Ascending aorta (tissue), 2 donors: ENCODE measurements at regions not wholly inside any gene's neighbourhood (a gene's known extent, or its start where the extent isn't known, plus 50 kb on each side); places are given as distances from the start of the nearest gene placed in this dataset.

Experiments
- DNase-seq, 2 donors: peaks; one replicate each; pipeline ENCODE4 v3.0.0-alpha.2; 2019; ENCODE audit warnings: low spot score in 2 of 2
- H3K27ac ChIP-seq, 2 donors: fragments of 200-600 bp; sonication (generic); one replicate each; pipeline ENCODE4 v1.5.1; 2016 to 2017; ENCODE audit warnings: mild to moderate bottlenecking in 1 of 2
- H3K27me3 ChIP-seq: fragments of 200-600 bp; sonication (generic); one replicate; pipeline ENCODE4 v1.5.1; 2017
- H3K36me3 ChIP-seq, 2 donors: fragments of 200-600 bp; sonication (generic); one replicate each; pipeline ENCODE4 v1.5.1; 2016
- H3K4me1 ChIP-seq, 2 donors: fragments of 200-600 bp; sonication (generic); one replicate each; pipeline ENCODE4 v1.5.1; 2016 to 2017; ENCODE audit warnings: mild to moderate bottlenecking in 1 of 2
- H3K4me3 ChIP-seq, 2 donors: fragments of 200-600 bp; sonication (generic); one replicate each; pipeline ENCODE4 v1.5.1; 2016 to 2017; ENCODE audit warnings: mild to moderate bottlenecking in 1 of 2
- H3K9me3 ChIP-seq, 2 donors: fragments of 200-600 bp; sonication (generic); one replicate each; pipeline ENCODE4 v1.5.1; 2016
- CTCF ChIP-seq, 3 experiments: fragments of 200-600 bp in 2 of 3; fragments of 450-650 bp in 1 of 3; sonication (generic) in 2 of 3; IDR thresholded peaks; one replicate each; pipeline ENCODE4 v1.5.1; 2016 to 2019; ENCODE audit warnings: antibody characterized with exemption in 3 of 3, mild to moderate bottlenecking in 1 of 3, moderate library complexity in 1 of 3
- intact Hi-C: fragments of 100-400 bp; cut with DNase I; formaldehyde crosslinking; loops from one replicate; pipeline ENCODE4 v1.15.1; 2023

- no peak overlapping the region for H3K4me3 ChIP-seq
- intact Hi-C loops = no loop called here
- no peaks in the 10 kb centered on the region for H3K27me3 ChIP-seq
- no peaks in the 10 kb centered on the region for H3K36me3 ChIP-seq
- H3K4me1 ChIP-seq = peaks cover 3 to 12% of the 10 kb centered on the region in 2 donors
- no peaks in the 10 kb centered on the region for H3K9me3 ChIP-seq
- TF ChIP-seq CTCF (IDR thresholded peaks at IDR 0.05) = no peak
- DNase-seq = no peak
- peak overlapping the region; percentile 86 to 88 for H3K27ac ChIP-seq
Observed at GRCh38 chr1:184297244-184297750, 89.5 kb upstream of the C1orf21 start.

GRCh38 chr1:184298440-184299405 is 88.1 kb upstream of the C1orf21 start:
- no peak for TF ChIP-seq CTCF (IDR thresholded peaks at IDR 0.05)

GRCh38 chr1:184299406-184299790 is 87.4 kb upstream of the C1orf21 start:
- H3K27ac ChIP-seq = peak overlapping the region in 1 of 2 donors; percentile 61

More at GRCh38 chr1:184298440-184299405, 88.1 kb upstream of the C1orf21 start:
- Histone ChIP-seq H3K27me3 (no peaks in the 10 kb centered on the region), H3K36me3 (no peaks in the 10 kb centered on the region), H3K4me1 (peaks cover 3 to 12% of the 10 kb centered on the region in 2 donors), H3K27ac (peak overlapping the region; percentile 12 to 61), H3K4me3 (no peak overlapping the region), H3K9me3 (no peaks in the 10 kb centered on the region)
- intact Hi-C loops = no loop called here
- DNase-seq = no peak

GRCh38 chr1:184299796-184300195 is 87.0 kb upstream of the C1orf21 start:
- Histone ChIP-seq H3K36me3 (no peaks in the 10 kb centered on the region), H3K27me3 (no peaks in the 10 kb centered on the region), H3K27ac (peak overlapping the region; percentile 6 to 61), H3K4me3 (no peak overlapping the region), H3K4me1 (peaks cover 3 to 12% of the 10 kb centered on the region in 2 donors), H3K9me3 (no peaks in the 10 kb centered on the region)
- no peak for TF ChIP-seq CTCF (IDR thresholded peaks at IDR 0.05)
- DNase-seq = no peak
- intact Hi-C loops = no loop called here

More at GRCh38 chr1:184299406-184299790, 87.4 kb upstream of the C1orf21 start:
- Histone ChIP-seq H3K4me1 (peaks cover 3 to 12% of the 10 kb centered on the region in 2 donors), H3K27me3 (no peaks in the 10 kb centered on the region), H3K4me3 (no peak overlapping the region), H3K9me3 (no peaks in the 10 kb centered on the region), H3K36me3 (no peaks in the 10 kb centered on the region)
- no peak for DNase-seq
- intact Hi-C loops = no loop called here
- TF ChIP-seq CTCF (IDR thresholded peaks at IDR 0.05) = no peak

GRCh38 chr1:184300446-184300845 is 86.4 kb upstream of the C1orf21 start:
- intact Hi-C loops = no loop called here
- Histone ChIP-seq H3K4me1 (peaks cover 3 to 12% of the 10 kb centered on the region in 2 donors), H3K9me3 (no peaks in the 10 kb centered on the region), H3K36me3 (no peaks in the 10 kb centered on the region), H3K27ac (peak overlapping the region; percentile 6 to 22), H3K27me3 (no peaks in the 10 kb centered on the region), H3K4me3 (no peak overlapping the region)
- no peak for DNase-seq
- TF ChIP-seq CTCF (IDR thresholded peaks at IDR 0.05) = no peak
